ENCODE measurements at regions not wholly inside any gene's neighbourhood (a gene's known extent, or its start where the extent isn't known, plus 50 kb on each side); places are given as distances from the start of the nearest gene placed in this dataset.
"Not testable (repeated sequence)": the region's sequence is repeated elsewhere in the genome, so short reads cannot be mapped to it uniquely, and the experiment has no call there.

DNA sequence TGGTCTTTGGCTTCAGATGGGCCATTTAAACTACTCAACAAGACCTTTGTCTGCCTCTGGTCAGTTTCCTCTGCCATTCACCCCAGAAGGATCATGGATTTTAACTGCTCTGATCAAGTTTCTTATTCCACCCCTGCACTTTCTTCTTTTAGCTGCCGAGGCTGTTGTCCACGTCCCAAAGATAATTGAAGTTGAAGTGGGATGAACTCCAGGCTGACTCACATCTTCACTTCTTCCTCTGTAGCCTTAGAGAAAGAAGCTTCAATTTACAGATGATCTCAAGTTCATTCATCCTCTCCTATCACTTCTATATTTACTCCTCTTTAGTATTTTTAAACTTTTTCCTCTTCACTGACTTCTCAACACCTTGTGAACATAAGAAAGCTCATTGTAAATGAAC, 651.6 kb downstream of the UTRN start:
- no peak for DNase-seq

DNA sequence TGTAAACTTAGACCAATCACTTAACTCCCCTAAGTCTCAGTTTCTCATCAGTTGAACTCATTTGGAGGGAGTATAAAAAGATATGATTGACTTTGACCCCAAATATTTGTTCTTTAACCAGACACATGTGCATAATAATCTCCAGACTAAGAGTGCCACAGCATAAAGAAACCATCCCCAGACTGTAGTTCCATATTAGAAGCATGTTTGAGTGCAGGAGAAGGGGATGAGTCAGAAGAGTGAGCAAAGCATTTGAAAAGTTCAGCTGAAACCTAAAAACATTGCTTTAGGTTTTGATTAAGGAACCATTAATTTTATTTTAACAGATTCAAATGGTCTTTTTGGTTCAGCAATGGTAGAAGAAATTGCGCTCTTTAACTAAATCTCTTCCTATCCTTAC, 654.8 kb downstream of the UTRN start:
- DNase-seq, result no peak

DNA sequence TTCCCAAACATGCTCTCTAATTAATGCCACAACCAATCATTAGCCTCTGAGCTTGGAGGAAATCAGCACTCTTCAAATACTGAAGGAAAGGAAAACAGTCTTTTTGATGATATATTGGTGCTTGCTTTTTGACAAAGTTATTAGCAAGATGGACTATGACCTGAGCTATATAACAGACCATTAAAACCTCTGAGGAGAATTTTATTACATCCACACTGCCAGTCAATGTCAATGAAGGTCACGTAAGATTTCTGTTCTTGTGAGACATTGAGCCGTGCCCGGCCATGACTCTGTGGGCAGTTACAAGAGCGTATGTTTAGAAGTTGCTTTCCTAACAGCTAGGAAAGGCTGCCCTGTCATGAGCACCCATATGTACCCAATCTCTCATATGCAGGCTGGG, 659.0 kb downstream of the UTRN start:
- DNase-seq, result no peak

DNA sequence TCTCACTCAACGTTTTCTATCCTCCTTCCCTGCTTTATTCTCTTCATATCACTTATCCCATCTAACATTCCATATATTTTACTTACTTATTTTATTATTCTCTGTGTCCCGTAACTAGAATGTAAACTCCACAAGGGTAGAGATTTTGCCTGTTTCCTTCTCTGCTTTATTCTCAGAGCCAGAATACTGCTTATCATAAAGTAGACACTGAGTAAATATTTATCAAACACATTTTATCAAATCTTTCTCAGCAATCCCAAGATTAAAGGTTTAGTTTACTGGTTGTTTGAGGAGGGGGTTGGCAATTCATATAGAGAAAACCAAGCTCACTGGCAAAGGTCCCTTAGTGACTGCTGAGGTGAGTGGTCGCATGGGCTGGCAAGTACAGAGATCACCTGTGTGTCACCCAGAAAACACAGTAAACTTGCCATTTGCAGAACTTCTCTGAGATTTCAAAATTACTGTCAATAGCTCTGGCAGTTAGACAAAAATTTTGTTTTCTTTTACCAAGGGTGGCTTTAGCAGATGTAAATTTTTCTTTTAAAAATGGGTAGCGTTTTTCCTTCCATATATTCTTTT, 662.4 kb downstream of the UTRN start:
- DNase-seq, result no peak

DNA sequence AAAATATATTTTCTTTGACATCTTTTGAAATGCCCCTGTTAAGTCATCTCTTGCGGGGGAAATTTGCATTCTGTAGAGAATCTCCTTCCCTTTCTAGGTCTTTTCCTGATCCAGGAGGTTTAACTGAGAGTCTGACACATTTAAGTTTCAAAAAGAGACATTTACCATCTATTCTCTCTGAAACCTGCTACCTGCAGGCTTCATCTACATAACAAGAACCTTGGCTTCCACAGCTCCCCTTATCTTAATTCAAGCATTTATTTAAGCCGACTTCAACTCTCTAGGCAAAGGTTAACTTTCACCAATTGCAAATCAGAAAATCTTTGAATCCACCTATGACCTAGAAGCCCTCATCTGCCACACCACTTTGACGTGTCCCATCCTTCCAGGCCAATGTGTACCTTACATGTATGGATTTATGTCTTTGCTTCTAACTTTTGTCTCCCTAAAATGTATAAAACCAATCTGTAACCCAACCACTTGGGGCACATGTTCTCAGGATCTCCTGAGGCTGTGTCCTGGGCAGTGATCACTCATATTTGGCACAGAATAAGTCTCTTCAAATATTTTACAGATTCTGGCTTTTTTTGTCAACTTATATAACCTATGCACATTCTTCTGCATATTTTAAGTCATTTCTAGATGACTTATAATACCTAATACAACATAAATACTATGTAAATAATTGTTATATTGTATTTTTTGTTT, 666.7 kb downstream of the UTRN start:
- no peak for DNase-seq

DNA sequence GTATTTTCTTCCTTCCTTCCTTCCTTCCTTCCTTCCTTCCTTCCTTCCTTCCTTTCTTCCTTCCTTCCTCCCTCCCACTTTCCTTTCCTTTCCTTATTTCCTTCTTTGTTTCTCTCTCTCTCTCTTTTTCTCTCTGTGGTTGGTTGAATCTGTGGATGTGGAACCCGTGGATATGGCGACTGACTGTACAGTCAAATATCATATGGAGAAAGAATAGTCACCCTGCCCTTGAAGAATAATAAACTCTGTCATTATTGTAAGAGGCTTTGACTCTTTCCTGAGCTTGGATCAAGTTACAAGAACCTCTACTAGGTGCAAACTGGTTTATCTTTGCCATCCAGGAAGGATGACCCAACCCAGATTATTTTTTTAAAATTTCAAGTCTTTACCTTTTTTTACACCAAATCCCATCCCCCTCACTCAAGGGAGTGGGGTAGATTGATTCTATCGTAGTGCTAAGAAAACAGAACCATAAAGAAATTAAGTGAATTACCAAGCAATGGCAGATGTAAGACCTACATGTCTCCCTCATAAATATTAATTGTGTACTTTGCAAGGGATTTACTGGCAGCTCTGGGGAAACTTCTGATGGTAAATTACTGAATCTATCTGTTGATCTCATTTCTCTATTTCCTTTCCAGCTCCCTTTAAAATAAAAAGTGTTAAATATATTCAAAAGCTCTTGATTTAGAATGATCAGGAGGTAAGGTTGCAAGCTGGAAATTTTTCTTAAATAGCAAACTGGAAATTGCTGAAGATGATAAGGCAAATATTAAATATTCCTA, 667.5 kb downstream of the UTRN start:
- no peak for DNase-seq

DNA sequence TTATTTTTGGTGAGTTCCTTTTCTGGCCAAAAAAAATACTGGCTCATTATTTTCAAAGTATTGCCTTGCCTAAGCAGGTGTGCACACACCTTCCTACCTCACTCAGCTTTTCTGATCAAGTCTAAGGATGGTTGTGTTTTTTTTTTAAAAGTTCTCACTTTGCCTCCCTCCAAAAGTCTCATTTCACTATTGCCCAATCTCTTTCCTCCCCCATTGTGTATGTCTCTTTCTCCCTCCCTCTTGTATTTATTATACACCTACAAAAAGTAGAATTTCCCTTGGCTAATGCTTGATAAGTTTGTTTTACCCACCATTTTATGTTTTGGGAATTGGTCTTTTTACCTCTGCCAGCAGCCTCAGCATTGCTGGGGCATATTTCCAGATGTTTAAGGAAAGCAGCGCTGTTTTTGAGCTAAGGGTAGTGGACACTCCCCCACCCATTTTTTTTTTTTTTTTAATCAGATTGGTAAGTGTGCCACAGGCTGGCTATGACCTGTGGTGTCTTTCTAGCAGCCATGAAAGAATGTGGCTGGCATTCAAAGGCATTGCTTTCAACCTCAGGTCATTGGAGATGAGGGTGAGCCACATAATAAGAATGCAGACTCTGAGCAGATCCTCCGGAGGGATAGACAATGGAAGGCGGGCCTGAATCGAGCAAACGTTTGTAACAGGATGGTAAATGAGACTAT, 668.6 kb downstream of the UTRN start:
- no peak for DNase-seq

DNA sequence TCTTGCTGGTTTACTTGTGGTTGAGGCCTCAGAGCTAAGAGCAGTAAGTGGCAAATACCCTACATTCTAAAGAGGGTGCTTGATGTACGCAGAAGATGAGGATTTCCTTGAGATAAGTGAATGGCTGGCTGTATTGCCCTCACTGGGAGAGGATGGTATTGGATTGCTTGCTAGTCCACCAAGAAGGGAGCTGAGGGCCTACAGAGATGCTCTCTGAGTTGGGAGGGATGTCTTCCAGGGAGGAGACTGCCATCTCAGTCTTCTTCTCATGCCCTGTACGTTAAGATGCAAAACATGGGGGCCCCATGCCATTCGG, 669.1 kb downstream of the UTRN start:
- DNase-seq, result no peak

DNA sequence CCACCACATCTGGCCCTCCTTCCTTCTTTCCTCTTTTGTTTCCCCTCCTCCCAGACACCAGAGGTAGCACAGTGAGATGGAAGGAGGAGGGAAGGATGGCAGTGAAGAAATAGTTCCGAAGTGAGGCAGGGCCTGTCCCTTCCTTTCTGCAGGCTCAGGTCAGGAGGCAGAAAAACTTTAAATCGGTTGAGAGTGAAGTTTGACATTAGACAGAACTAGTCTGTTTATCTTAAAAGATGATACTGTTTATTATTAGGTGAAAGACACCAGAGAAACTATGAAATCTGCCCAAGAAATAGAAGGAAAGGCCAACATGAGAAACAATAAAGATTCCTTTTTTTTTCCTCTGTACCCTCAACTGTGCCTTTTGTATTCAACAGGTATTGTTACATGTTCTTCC, 670.3 kb downstream of the UTRN start:
- no peak for DNase-seq

DNA sequence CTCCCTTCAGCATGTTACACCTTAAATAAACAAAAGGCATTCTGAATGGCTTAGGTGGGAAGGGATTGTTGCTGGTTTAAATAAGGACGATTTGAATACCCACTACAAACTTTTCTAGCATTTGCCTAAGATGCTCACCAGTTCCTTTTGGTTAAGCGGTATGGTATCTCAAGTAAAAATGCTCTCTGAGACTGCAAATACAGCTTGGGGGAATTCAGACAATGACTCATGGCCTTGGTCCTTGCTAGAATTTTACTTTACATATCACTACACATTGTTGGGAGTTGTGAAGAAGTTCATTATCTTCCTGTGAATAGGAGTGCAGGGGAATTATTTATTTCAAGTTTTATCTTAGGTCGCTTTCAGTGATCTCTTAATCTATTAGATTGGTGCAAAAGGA, 670.7 kb downstream of the UTRN start:
- DNase-seq, result no peak

DNA sequence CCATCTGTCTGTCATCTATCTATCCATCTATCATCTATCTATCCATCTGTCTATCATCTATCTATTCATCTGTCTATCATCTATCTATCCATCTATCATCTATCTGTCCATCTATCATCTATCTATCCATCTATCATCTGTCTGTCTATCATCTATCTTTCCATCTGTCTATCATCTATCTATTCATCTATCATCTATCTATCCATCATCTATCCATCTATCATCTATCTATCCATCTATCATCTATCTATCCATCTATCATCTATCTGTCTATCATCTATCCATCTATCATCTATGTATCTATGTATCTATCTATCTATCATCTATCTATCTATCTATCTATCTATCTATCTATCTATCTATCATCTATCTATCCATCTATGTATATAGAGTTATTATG, 671.6 kb downstream of the UTRN start:
- not testable (repeated sequence) for DNase-seq

DNA sequence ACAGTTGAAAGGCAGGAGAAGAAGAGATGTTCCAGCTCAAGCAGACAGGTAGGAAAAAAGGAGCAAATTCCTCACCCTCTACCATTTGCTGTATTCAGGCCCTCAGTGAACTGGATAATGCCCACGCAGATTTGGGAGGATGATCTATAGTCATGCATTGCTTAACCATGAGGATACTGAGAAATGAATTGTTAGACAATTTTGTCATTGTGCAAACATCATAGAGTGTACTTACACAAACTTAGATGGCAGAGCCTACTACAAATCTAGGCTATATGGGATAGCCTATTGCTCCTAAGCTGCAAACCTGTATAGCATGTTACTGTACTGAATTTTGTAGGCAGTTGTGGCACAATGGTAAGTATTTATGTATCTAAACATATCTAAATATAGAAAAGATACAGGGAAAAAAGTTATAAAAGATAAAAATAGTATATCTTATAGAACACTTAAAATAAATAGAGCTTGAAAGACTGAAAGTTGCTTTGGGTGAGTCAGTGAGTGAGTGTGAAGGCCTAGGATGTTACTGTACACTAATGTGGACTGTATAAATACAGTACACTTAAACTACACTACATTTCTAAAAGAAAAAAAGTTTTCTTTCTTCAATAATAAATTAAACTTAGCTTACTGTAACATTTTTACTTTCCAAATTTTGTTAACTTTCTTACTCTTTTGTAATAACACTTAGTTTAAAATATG, 672.3 kb downstream of the UTRN start:
- DNase-seq, result no peak

DNA sequence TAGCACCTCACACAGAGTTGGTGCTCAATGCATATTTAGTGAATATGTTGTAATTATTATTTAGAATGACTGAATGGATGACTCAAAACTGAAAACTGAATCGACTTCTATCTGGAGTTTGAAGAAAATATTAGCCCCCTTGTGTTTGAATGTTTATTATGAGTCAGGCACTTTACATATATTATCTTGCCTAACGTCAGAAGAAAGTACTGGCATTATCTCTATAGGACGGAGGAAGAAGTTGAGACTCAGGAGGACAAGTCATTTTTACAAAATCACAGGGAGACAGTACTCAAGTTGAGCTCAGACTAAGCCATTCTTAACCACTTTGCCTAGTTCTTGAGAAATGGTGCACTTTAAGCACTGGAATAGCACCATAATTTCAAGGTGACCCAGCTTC, 684.0 kb downstream of the UTRN start:
- no peak for DNase-seq

DNA sequence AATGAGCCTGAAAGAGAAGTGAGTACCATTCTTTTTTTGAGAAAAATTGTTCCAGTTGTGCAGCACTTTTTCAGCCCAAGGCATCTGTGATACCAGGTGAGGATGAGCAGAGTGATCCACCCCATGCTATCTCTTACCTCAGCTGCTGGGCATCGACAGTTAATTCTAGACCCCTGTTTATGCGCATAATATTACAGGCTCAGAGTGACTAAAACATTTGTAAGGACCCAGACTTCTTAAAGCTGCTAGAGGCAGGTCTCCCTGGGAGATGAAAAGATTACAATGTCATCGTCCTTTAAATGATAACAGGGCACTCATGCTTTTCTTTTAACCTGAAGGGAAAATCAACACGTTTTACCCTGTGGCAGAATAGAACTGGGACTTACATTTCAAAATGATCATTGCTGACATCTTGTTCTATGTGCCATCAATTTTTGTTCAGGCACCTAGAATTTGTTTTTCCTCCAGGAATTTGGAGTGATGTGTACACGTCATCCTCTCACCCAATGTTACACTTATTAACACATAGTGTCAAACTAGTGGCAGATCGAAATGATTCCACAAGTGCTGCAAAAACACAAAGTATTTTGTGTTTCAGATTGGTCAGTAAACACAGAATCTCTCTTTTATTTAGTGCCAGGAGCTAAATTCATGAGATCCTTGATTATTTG, 684.6 kb downstream of the UTRN start:
- DNase-seq, result no peak

DNA sequence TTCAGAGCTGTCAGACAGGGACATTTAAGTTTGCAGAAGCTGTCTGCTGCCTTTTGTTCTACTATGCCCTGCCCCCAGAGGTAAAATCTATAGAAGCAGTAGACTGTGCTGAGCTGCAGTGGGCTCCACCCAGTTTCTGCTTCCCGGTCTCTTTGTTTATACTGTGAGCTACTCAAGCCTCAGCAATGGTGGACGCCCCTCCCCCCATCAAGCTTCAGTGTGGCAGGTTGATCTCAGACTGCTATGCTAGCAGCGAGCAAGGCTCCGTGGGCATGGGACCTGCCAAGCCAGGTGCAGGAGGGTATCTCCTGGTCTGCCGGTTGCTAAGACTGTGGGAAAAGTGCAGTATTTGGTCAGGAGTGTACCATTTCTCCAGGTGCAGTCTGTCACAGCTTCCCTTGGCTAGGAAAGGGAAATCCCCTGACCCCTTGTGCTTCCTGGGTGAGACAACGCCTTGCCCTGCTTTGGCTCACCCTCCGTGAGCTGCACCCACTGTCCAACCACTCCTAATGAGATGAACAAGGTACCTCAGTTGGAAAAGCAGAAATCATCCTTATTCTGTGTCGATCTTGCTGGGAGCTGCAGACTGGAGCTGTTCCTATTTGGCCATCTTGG, 692.2 kb downstream of the UTRN start:
- not testable (repeated sequence) for DNase-seq

DNA sequence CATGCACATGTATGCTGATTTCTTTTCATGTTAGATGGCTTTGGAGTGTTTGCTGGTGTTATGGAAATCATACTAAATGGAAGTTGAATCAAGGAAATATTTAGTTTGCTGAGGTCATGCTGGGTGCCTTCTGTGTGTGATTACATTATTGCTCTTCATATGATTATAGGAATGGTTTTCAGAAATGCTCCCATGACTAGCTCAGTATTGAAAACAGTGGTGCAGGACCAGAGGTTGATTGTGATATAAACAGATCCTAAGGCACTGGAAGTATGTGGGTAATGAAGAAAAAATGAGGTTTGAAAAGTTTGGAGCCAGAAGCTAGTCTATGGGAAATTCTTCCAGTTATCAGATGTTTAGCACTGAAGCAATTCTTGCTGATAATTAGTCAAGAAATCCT, 693.1 kb downstream of the UTRN start:
- DNase-seq, result no peak

DNA sequence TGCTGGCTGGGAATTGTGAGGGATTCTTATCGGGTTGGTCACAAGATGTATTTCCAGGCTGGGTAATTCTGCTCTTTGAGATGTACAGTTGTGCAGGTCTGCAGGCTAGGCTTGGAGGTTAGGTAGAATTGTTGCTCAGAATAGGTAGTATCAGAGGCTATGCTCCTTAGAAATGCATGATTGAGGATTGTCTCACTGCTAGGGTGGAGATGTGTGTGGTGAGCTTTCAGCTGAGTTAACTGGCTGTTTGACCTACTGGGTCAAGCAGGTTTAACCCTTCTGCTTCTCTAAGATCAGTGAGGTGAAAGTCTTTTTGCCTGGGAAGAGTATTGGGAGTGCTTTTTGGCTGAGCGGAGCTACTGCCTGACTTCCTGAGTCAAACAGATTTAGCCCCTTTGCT, 701.1 kb downstream of the UTRN start:
- no peak for DNase-seq

DNA sequence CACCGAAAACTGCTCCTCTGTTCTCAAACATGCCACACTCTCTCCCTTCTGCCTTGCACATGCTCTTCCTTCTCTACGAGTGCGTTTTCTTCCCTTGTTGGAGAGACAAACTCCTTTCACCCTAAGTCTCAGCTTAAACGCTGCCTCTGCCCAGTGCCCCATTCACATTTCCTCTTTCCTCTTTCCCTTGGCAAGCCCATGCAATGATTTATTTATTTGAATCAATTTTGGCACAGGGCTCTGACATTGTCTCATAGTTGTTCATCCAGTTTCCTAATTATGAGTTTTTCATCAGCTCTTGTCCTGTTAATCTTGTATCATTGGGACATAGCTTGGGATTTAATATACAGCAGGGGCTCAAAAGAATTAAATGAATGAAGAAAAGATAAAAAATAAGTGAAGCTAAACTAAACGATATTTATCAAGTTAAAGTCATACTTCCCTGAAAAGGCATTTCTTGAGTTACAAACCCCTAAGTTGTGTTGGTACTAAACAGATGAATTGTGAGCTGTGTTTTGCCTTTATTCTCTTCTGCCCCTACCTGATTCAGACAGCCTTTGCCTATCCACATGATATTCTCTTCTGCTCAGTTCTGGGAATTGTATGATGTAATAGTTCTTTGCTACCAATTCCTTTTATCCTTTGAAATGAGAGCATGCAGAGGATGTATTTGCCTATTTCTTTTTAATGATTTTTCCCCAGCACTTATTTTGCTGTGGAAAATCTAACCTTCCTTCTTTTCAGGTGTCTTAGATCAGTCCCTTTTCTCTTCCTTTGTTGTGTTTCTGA, 704.4 kb downstream of the UTRN start:
- DNase-seq, result no peak

DNA sequence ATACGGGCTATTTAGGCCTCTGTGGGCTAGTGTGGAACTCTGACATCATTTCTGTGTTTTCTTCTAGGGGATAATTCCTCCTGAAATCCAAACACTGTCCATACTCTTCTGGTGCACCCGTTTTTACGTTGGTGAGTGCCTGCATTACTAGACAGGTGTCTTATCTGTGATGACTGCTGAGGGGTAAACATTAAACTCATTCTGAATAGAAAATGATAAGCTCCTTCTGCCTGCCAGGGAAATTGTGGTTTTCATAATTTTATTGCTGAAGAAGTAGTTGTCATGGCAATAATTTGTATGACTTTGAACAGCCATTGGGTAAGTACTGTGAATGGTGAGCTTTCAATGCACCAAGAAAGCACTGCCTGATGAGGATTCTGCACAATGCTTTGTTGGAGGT, 705.6 kb downstream of the UTRN start:
- DNase-seq, result no peak

DNA sequence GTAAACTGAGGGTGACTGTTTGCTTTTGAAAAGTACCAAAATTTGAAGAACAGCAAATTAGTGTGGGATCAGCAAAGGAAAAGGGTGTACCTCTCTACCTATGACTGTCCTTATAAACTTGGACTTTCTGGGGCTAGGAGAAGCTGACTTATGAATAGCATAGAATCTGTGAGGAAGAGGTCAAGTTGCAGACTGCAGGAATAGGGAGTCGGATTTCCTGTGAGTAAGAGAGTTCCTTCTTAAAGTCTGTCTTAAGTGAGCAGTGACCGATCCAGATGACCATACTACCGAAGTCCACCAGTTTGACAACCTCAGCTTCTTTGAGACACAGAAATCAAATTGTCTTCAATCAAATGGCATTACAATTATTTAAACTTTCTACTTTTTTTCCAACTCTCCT, 708.7 kb downstream of the UTRN start:
- no peak for DNase-seq

DNA sequence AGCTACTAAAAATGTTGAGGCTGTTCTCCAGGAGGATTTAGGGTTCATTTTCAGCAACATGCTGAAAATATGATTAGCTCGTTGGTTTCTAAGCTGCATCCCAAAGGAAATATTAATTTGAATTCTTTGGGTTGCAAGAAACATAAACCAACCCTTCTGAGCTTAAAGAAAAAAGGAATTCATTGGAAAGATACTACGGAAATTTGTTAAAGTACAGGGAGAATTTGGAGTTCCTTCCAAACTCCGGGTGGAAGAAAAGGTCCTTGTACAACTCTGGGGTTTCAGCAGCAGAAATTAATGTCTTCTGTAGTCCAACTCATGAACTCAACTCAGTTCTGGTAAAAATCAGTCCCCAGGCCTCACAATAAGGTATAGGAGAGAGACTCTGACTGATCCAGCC, 712.9 kb downstream of the UTRN start:
- DNase-seq, result no peak
